ENCODE measurements at regions not wholly inside any gene's neighbourhood (a gene's known extent, or its start where the extent isn't known, plus 50 kb on each side); places are given as distances from the start of the nearest gene placed in this dataset.
A peak's percentile ranks its signal among the peaks of the same experiment; 100 is the strongest.

GRCh38 chr1:212554401-212554800 is 54.2 kb upstream of the ATF3 start:
- no peaks in the 10 kb centered on the region for H3K4me1 ChIP-seq
- no peaks in the 10 kb centered on the region for H3K36me3 ChIP-seq
- H3K9me3 ChIP-seq: no peaks in the 10 kb centered on the region
- no peak overlapping the region for H3K27ac ChIP-seq
- no peak for DNase-seq
- intact Hi-C loops (cut with DNase I; ENCODE audit: low total_unique reads): no loop called here
- no peaks in the 10 kb centered on the region for H3K27me3 ChIP-seq
- ATAC-seq: no peak
- no peak overlapping the region for H3K4me3 ChIP-seq
- in situ Hi-C loops (cut with MboI; ENCODE audit: low sequenced_read_pairs in 4 of 4): no loop called here
- TF ChIP-seq CTCF (IDR thresholded peaks at IDR 0.05 in 4 of 5, conservative IDR thresholded peaks at IDR 0.05 in 1 of 5) (no peak), POLR2A (IDR thresholded peaks at IDR 0.05) (no peak)

- ATAC-seq (no peak), DNase-seq (no peak)
- Histone ChIP-seq H3K4me3 (no peak overlapping the region), H3K27me3 (no peaks in the 10 kb centered on the region), H3K4me1 (no peaks in the 10 kb centered on the region), H3K27ac (no peak overlapping the region), H3K9me3 (no peaks in the 10 kb centered on the region), H3K36me3 (no peaks in the 10 kb centered on the region)
- intact Hi-C loops (cut with DNase I; ENCODE audit: low total_unique reads): loop anchor here (5.0 kb wide), 1 partner anchor 268 kb away; the partner anchor contains the start of gene PPP2R5A
- TF ChIP-seq POLR2A (IDR thresholded peaks at IDR 0.05) (no peak), CTCF (IDR thresholded peaks at IDR 0.05 in 4 of 5, conservative IDR thresholded peaks at IDR 0.05 in 1 of 5) (no peak)
- in situ Hi-C loops (cut with MboI; ENCODE audit: low sequenced_read_pairs in 4 of 4): no loop called here
Observed at GRCh38 chr1:212555426-212555825, 53.1 kb upstream of the ATF3 start.

GRCh38 chr1:212556822-212557549 is 51.6 kb upstream of the ATF3 start:
- H3K27me3 ChIP-seq: no peaks in the 10 kb centered on the region
- H3K4me1 ChIP-seq: no peaks in the 10 kb centered on the region
- DNase-seq (no peak), ATAC-seq (no peak)
- no peak overlapping the region for H3K27ac ChIP-seq
- no peak overlapping the region for H3K4me3 ChIP-seq
- in situ Hi-C loops (cut with MboI; ENCODE audit: low sequenced_read_pairs in 4 of 4) (no loop called here), intact Hi-C loops (cut with DNase I; ENCODE audit: low total_unique reads) (loop anchor here (5.0 kb wide), 1 partner anchor 270 kb away; the partner anchor contains the start of gene PPP2R5A)
- no peaks in the 10 kb centered on the region for H3K36me3 ChIP-seq
- no peaks in the 10 kb centered on the region for H3K9me3 ChIP-seq
- TF ChIP-seq POLR2A (IDR thresholded peaks at IDR 0.05) (no peak), CTCF (IDR thresholded peaks at IDR 0.05 in 4 of 5, conservative IDR thresholded peaks at IDR 0.05 in 1 of 5) (no peak)

GRCh38 chr1:212557739-212558692 is 50.5 kb upstream of the ATF3 start:
- H3K27ac ChIP-seq: peak overlapping the region; percentile 75 to 94 (median 90)
- intact Hi-C loops (cut with DNase I; ENCODE audit: low total_unique reads) (loop anchor here (2.0 to 5.0 kb wide), 2 partner anchors 81 to 271 kb away; partner anchors contain the start of gene PPP2R5A), in situ Hi-C loops (cut with MboI; ENCODE audit: low sequenced_read_pairs in 4 of 4) (no loop called here)
- H3K4me3 ChIP-seq: peak overlapping the region; percentile 65 to 82 (median 76)
- H3K36me3 ChIP-seq: no peaks in the 10 kb centered on the region
- no peak for TF ChIP-seq POLR2A (IDR thresholded peaks at IDR 0.05)
- no peak for TF ChIP-seq CTCF (IDR thresholded peaks at IDR 0.05 in 4 of 5, conservative IDR thresholded peaks at IDR 0.05 in 1 of 5)
- H3K4me1 ChIP-seq: no peaks in the 10 kb centered on the region
- H3K9me3 ChIP-seq: no peaks in the 10 kb centered on the region
- H3K27me3 ChIP-seq: no peaks in the 10 kb centered on the region
- ATAC-seq: peak; percentile 63 to 66
- peak; percentile 30 to 72 for DNase-seq
